Activated naive CD8-positive, alpha-beta T cell treated with anti-CD3 and anti-CD28 coated beads, Interleukin-2, amount 10 ng/mL, durations not matched to agents 7 days and 5 days (primary cell): ENCODE measurements at regions not wholly inside any gene's neighbourhood (a gene's known extent, or its start where the extent isn't known, plus 50 kb on each side); places are given as distances from the start of the nearest gene placed in this dataset.
"Not testable (repeated sequence)": the region's sequence is repeated elsewhere in the genome, so short reads cannot be mapped to it uniquely, and the experiment has no call there.

ENCODE experiments used
- ATAC-seq: fragments of 150-1000 bp; cut with Tn5 transposase; one replicate; pipeline ENCODE4 v1.10.0; 2021; ENCODE audit warnings: low read depth, moderate library complexity
- POLR2A ChIA-PET: fragments of 350-600 bp; sonication (Branson Sonifier 250); formaldehyde crosslinking; loops from one replicate; lab custom pipeline; 2021; ENCODE audit warnings: antibody characterized with exemption; lab: Charles Lee
- DNase-seq: peaks from one replicate; pipeline ENCODE4 v3.0.0; 2021
- H3K27ac Mint-ChIP-seq: one replicate; pipeline ENCODE4 v1.8.0; 2022; ENCODE audit warnings: mild to moderate bottlenecking, mixed read lengths
- H3K27me3 Mint-ChIP-seq: one replicate; pipeline ENCODE4 v1.8.0; 2022; ENCODE audit warnings: mild to moderate bottlenecking, moderate library complexity, mixed read lengths
- H3K36me3 Mint-ChIP-seq: one replicate; pipeline ENCODE4 v1.8.0; 2021; ENCODE audit warnings: mild to moderate bottlenecking, mixed read lengths
- H3K4me1 Mint-ChIP-seq: one replicate; pipeline ENCODE4 v1.8.0; 2021; ENCODE audit warnings: mixed read lengths
- H3K4me3 Mint-ChIP-seq: one replicate; pipeline ENCODE4 v1.8.0; 2022; ENCODE audit warnings: mild to moderate bottlenecking, moderate library complexity, mixed read lengths
- H3K9me3 Mint-ChIP-seq: one replicate; pipeline ENCODE4 v1.8.0; 2021; ENCODE audit warnings: mixed read lengths

- ATAC-seq (no peak), DNase-seq (no peak)
- no peaks in the 10 kb centered on the region for H3K4me1 Mint-ChIP-seq
- H3K4me3 Mint-ChIP-seq, result no peak overlapping the region
- H3K36me3 Mint-ChIP-seq, result no peaks in the 10 kb centered on the region
- no peaks in the 10 kb centered on the region for H3K27me3 Mint-ChIP-seq
- H3K27ac Mint-ChIP-seq, result no peak overlapping the region
- no peaks in the 10 kb centered on the region for H3K9me3 Mint-ChIP-seq
- POLR2A ChIA-PET, result no interaction called here
Observed at GRCh38 chr3:145209561-145209960, 951.4 kb downstream of the PLOD2 start.

GRCh38 chr3:145219355-145220235 lies 941.4 kb downstream of the PLOD2 start:
- Mint-ChIP-seq H3K27ac (no peak overlapping the region), H3K9me3 (peaks cover 5% of the 10 kb centered on the region), H3K4me3 (no peak overlapping the region), H3K4me1 (no peaks in the 10 kb centered on the region), H3K36me3 (no peaks in the 10 kb centered on the region), H3K27me3 (no peaks in the 10 kb centered on the region)
- POLR2A ChIA-PET, result no interaction called here
- DNase-seq (no peak), ATAC-seq (no peak)

- no peak overlapping the region for H3K27ac Mint-ChIP-seq
- H3K9me3 Mint-ChIP-seq, result peaks cover 3% of the 10 kb centered on the region
- H3K36me3 Mint-ChIP-seq, result no peaks in the 10 kb centered on the region
- H3K4me3 Mint-ChIP-seq, result no peak overlapping the region
- POLR2A ChIA-PET, result no interaction called here
- no peaks in the 10 kb centered on the region for H3K27me3 Mint-ChIP-seq
- ATAC-seq, result no peak
- DNase-seq, result no peak
- H3K4me1 Mint-ChIP-seq, result no peaks in the 10 kb centered on the region
Observed at GRCh38 chr3:145224886-145225285, 936.1 kb downstream of the PLOD2 start.

- no peak overlapping the region for H3K4me3 Mint-ChIP-seq
- no peaks in the 10 kb centered on the region for H3K4me1 Mint-ChIP-seq
- no peaks in the 10 kb centered on the region for H3K27me3 Mint-ChIP-seq
- no peak for ATAC-seq
- no peak for DNase-seq
- no peak overlapping the region for H3K27ac Mint-ChIP-seq
- POLR2A ChIA-PET, result no interaction called here
- H3K36me3 Mint-ChIP-seq, result no peaks in the 10 kb centered on the region
- H3K9me3 Mint-ChIP-seq, result peaks cover 4% of the 10 kb centered on the region
Observed at GRCh38 chr3:145243875-145244274, 917.1 kb downstream of the PLOD2 start.

GRCh38 chr3:145244327-145244726 lies 916.7 kb downstream of the PLOD2 start:
- DNase-seq (no peak), ATAC-seq (no peak)
- Mint-ChIP-seq H3K4me1 (no peaks in the 10 kb centered on the region), H3K27ac (no peak overlapping the region), H3K9me3 (peaks cover 4% of the 10 kb centered on the region), H3K4me3 (no peak overlapping the region), H3K27me3 (no peaks in the 10 kb centered on the region), H3K36me3 (no peaks in the 10 kb centered on the region)
- POLR2A ChIA-PET, result no interaction called here

GRCh38 chr3:145246291-145246690 lies 914.7 kb downstream of the PLOD2 start:
- Mint-ChIP-seq H3K27me3 (no peaks in the 10 kb centered on the region), H3K36me3 (no peaks in the 10 kb centered on the region), H3K27ac (no peak overlapping the region), H3K4me1 (no peaks in the 10 kb centered on the region), H3K9me3 (peaks cover 5% of the 10 kb centered on the region), H3K4me3 (no peak overlapping the region)
- POLR2A ChIA-PET, result no interaction called here
- ATAC-seq, result no peak
- DNase-seq, result no peak

GRCh38 chr3:145248928-145249327 lies 912.1 kb downstream of the PLOD2 start:
- Mint-ChIP-seq H3K9me3 (peaks cover 5% of the 10 kb centered on the region), H3K27me3 (no peaks in the 10 kb centered on the region), H3K4me3 (no peak overlapping the region), H3K36me3 (no peaks in the 10 kb centered on the region), H3K27ac (no peak overlapping the region), H3K4me1 (no peaks in the 10 kb centered on the region)
- DNase-seq, result no peak
- POLR2A ChIA-PET, result no interaction called here
- no peak for ATAC-seq

GRCh38 chr3:145251311-145251710 lies 909.7 kb downstream of the PLOD2 start:
- H3K9me3 Mint-ChIP-seq, result peaks cover 5% of the 10 kb centered on the region
- no peak overlapping the region for H3K27ac Mint-ChIP-seq
- POLR2A ChIA-PET, result no interaction called here
- ATAC-seq, result no peak
- DNase-seq, result no peak
- no peaks in the 10 kb centered on the region for H3K4me1 Mint-ChIP-seq
- H3K36me3 Mint-ChIP-seq, result no peaks in the 10 kb centered on the region
- no peaks in the 10 kb centered on the region for H3K27me3 Mint-ChIP-seq
- no peak overlapping the region for H3K4me3 Mint-ChIP-seq

- DNase-seq, H3K27me3 Mint-ChIP-seq: not testable (repeated sequence)
Observed at GRCh38 chr3:145257967-145258366, 903.0 kb downstream of the PLOD2 start.

GRCh38 chr3:145259166-145259880 lies 901.7 kb downstream of the PLOD2 start:
- Mint-ChIP-seq H3K9me3 (no peaks in the 10 kb centered on the region), H3K27me3 (no peaks in the 10 kb centered on the region), H3K4me3 (no peak overlapping the region), H3K4me1 (no peaks in the 10 kb centered on the region), H3K27ac (no peak overlapping the region), H3K36me3 (no peaks in the 10 kb centered on the region)
- DNase-seq (no peak), ATAC-seq (no peak)
- POLR2A ChIA-PET, result no interaction called here

More at GRCh38 chr3:145257967-145258366, 903.0 kb downstream of the PLOD2 start:
- H3K27ac Mint-ChIP-seq, ATAC-seq, POLR2A ChIA-PET, H3K36me3 Mint-ChIP-seq, H3K4me1 Mint-ChIP-seq, H3K4me3 Mint-ChIP-seq, H3K9me3 Mint-ChIP-seq: not testable (repeated sequence)

- H3K27ac Mint-ChIP-seq, DNase-seq, H3K27me3 Mint-ChIP-seq, H3K9me3 Mint-ChIP-seq, H3K36me3 Mint-ChIP-seq, ATAC-seq, H3K4me1 Mint-ChIP-seq, POLR2A ChIA-PET, H3K4me3 Mint-ChIP-seq: not testable (repeated sequence)
Observed at GRCh38 chr3:145263458-145263857, 897.5 kb downstream of the PLOD2 start.

GRCh38 chr3:145266368-145266767 lies 894.6 kb downstream of the PLOD2 start:
- Mint-ChIP-seq H3K4me3 (no peak overlapping the region), H3K36me3 (no peaks in the 10 kb centered on the region), H3K27me3 (no peaks in the 10 kb centered on the region), H3K27ac (no peak overlapping the region), H3K9me3 (peaks cover 1% of the 10 kb centered on the region), H3K4me1 (no peaks in the 10 kb centered on the region)
- POLR2A ChIA-PET, result no interaction called here
- ATAC-seq, result no peak
- DNase-seq, result no peak

- DNase-seq, result no peak
- H3K27me3 Mint-ChIP-seq, result no peaks in the 10 kb centered on the region
- H3K4me3 Mint-ChIP-seq, result no peak overlapping the region
- H3K36me3 Mint-ChIP-seq, result no peaks in the 10 kb centered on the region
- POLR2A ChIA-PET, result no interaction called here
- H3K4me1 Mint-ChIP-seq, result no peaks in the 10 kb centered on the region
- H3K9me3 Mint-ChIP-seq, result peaks cover 2% of the 10 kb centered on the region
- H3K27ac Mint-ChIP-seq, result no peak overlapping the region
- ATAC-seq, result no peak
Observed at GRCh38 chr3:145269106-145269505, 891.9 kb downstream of the PLOD2 start.

- Mint-ChIP-seq H3K4me1 (no peaks in the 10 kb centered on the region), H3K27me3 (no peaks in the 10 kb centered on the region), H3K4me3 (no peak overlapping the region), H3K36me3 (no peaks in the 10 kb centered on the region), H3K27ac (no peak overlapping the region), H3K9me3 (peaks cover 3% of the 10 kb centered on the region)
- POLR2A ChIA-PET, result no interaction called here
- DNase-seq (no peak), ATAC-seq (no peak)
Observed at GRCh38 chr3:145272684-145273083, 888.3 kb downstream of the PLOD2 start.
